Upper lobe of right lung (tissue), 1 donor: ENCODE measurements at regions not wholly inside any gene's neighbourhood (a gene's known extent, or its start where the extent isn't known, plus 50 kb on each side); places are given as distances from the start of the nearest gene placed in this dataset.
A peak's percentile ranks its signal among the peaks of the same experiment; 100 is the strongest.

ENCODE experiments used
- ATAC-seq: fragments of 200-7000 bp; cut with Tn5 transposase; one replicate; pipeline ENCODE4 v1.9.1; 2020; ENCODE audit warnings: mild to moderate bottlenecking, moderate library complexity
- DNase-seq: peaks from one replicate; pipeline ENCODE4 v3.0.0-alpha.2; 2020
- H3K27ac ChIP-seq: fragments of 200-600 bp; one replicate; pipeline ENCODE4 v1.8.0; 2022
- H3K27me3 ChIP-seq: fragments of 200-600 bp; one replicate; pipeline ENCODE4 v1.8.0; 2022; ENCODE audit warnings: mild to moderate bottlenecking
- H3K36me3 ChIP-seq: fragments of 200-600 bp; one replicate; pipeline ENCODE4 v1.8.0; 2022
- H3K4me1 ChIP-seq: fragments of 200-600 bp; one replicate; pipeline ENCODE4 v1.8.0; 2022
- H3K4me3 ChIP-seq: fragments of 200-600 bp; one replicate; pipeline ENCODE4 v1.8.0; 2022; ENCODE audit warnings: mild to moderate bottlenecking
- H3K9me3 ChIP-seq: fragments of 200-600 bp; one replicate; pipeline ENCODE4 v1.8.0; 2022
- CTCF ChIP-seq: fragments of 200-600 bp; IDR thresholded peaks from one replicate; pipeline ENCODE4 v1.8.0; 2022; ENCODE audit warnings: antibody characterized with exemption
- intact Hi-C: fragments of 100-400 bp; cut with DNase I; formaldehyde crosslinking; loops from one replicate; pipeline ENCODE4 v1.11.0; 2022
- donor health status: DM: no; HTN: yes; CAD: no; lungs with severe emphysema.

DNA sequence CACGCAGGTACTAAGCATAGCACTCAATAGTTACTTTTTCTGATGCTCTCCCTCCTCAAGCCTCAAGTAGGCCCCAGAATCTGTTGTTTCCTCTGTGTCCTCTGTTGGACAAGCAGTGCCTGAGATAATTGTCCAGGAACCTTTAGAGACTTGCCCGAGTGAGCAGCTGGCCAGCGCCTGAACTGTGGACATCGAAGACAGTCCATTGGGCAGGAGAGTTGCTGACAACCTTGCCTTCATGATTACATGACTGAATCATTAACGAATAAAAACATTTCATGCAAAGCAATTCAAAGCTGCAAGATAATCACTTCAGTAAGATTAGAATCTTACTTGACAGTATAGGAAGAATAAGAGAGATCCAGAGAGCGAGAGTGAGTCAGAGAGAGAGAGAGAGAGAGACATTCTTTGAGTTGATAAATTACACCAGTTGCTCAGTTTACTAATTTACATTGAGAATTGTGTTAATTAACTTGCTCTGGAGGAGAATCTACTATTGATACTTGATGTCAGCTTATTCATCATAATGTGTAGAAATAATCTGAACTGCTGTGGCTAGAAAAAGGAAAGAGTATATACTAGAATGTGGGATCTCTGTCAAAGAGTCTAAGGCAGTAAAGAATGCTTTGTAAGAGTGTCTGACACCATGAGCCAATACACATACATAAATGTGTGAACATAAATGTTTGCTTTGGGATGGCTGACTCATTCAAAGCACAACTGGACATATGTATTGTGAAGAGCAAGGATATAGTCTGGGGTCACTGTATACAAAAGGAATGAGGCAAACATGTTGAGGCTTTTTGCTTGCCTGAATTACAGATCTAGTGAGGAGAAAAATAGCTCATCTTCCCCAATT lies 216.0 kb downstream of the ZNF326 start:
- no peaks in the 10 kb centered on the region for H3K9me3 ChIP-seq
- H3K4me3 ChIP-seq: no peak overlapping the region
- no peak for DNase-seq
- H3K27ac ChIP-seq: no peak overlapping the region
- no peaks in the 10 kb centered on the region for H3K4me1 ChIP-seq
- TF ChIP-seq CTCF: no peak
- no peaks in the 10 kb centered on the region for H3K36me3 ChIP-seq
- H3K27me3 ChIP-seq: no peaks in the 10 kb centered on the region
- intact Hi-C loops: no loop called here
- ATAC-seq: no peak

DNA sequence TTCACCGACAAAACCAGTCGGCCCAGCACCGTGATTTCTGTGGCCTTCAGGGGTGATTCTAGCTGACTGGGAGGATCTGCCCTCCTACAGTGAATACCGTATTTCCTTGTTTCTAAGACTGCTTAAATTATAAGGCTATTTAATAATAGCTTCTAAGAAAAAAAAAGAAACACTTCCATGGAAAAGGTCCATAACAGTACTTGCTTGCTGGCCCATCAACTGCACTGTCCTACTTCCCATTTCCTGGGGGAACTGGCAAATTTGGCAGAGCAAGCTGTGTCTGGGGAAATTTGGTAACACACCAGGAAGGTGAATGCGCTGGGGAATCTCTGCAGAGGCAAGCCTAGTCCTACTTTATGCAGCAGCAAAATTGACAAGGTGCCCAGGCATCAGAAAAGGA lies 214.0 kb downstream of the ZNF326 start:
- Histone ChIP-seq H3K4me1 (no peaks in the 10 kb centered on the region), H3K4me3 (no peak overlapping the region), H3K36me3 (no peaks in the 10 kb centered on the region), H3K27ac (no peak overlapping the region), H3K9me3 (no peaks in the 10 kb centered on the region), H3K27me3 (no peaks in the 10 kb centered on the region)
- TF ChIP-seq CTCF: no peak
- DNase-seq: no peak
- ATAC-seq: no peak
- intact Hi-C loops: no loop called here

- no peaks in the 10 kb centered on the region for H3K27me3 ChIP-seq
- H3K4me1 ChIP-seq: no peaks in the 10 kb centered on the region
- H3K4me3 ChIP-seq: no peak overlapping the region
- H3K36me3 ChIP-seq: no peaks in the 10 kb centered on the region
- no peak overlapping the region for H3K27ac ChIP-seq
- TF ChIP-seq CTCF: no peak
- intact Hi-C loops: no loop called here
- DNase-seq (no peak), ATAC-seq (no peak)
- H3K9me3 ChIP-seq: no peaks in the 10 kb centered on the region
These were observed 211.3 kb downstream of the ZNF326 start for GRCh38 chr1:90206260-90206659.

DNA sequence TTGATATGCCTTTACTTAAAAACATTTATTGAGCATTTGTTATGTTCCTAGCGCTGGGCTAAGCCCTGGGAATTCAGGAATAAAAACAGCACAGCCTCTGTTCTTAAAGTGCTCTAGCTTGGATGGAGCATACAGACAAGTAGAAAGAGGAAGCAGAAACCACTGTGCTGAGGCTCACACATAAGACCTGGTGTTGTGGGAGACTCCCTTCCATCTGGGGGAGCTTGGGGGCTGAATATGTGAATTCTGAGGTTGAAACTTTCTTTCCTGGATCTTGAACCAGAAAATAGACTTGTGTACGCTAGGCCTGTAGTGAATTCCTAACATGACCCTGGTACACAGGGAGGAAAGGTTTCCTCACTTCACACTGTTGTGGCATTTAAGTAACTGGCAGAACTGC lies 209.9 kb downstream of the ZNF326 start:
- H3K27me3 ChIP-seq: no peaks in the 10 kb centered on the region
- TF ChIP-seq CTCF: no peak
- H3K4me1 ChIP-seq: no peaks in the 10 kb centered on the region
- ATAC-seq (no peak), DNase-seq (no peak)
- intact Hi-C loops: no loop called here
- H3K27ac ChIP-seq: no peak overlapping the region
- H3K9me3 ChIP-seq: no peaks in the 10 kb centered on the region
- H3K36me3 ChIP-seq: no peaks in the 10 kb centered on the region
- H3K4me3 ChIP-seq: no peak overlapping the region

DNA sequence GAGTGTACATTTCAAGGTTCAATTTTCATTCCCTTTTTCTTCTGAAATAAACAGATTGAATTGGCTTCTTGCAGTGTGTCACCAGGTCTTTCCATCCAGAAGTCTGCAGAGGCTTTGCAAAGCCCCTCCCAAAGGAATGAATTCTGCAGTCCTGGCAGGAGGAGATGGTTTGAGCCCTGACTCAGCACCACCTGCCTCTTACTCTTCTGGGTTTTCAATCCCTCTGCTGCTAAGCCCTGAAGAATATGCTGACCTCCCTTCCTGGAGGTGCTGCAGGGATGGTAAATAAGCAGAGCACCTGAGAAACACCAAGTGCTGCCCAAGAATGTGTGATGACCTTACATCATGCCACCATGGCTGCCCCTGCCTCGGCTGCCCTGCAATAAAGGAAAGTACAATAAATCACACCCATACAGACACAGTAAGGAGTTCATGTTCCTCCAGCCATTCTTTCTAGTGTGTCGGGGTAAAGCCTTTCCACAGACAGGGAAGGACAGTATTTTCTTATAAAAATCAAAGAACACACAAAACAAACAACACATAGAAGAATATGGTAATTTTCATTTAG lies 209.2 kb downstream of the ZNF326 start:
- H3K27ac ChIP-seq: no peak overlapping the region
- H3K36me3 ChIP-seq: no peaks in the 10 kb centered on the region
- TF ChIP-seq CTCF: no peak
- intact Hi-C loops: no loop called here
- no peaks in the 10 kb centered on the region for H3K9me3 ChIP-seq
- no peak overlapping the region for H3K4me3 ChIP-seq
- no peaks in the 10 kb centered on the region for H3K27me3 ChIP-seq
- no peak for DNase-seq
- no peaks in the 10 kb centered on the region for H3K4me1 ChIP-seq
- peak; percentile 43 for ATAC-seq
